ENCODE measurements at regions not wholly inside any gene's neighbourhood (a gene's known extent, or its start where the extent isn't known, plus 50 kb on each side); places are given as distances from the start of the nearest gene placed in this dataset.

DNA sequence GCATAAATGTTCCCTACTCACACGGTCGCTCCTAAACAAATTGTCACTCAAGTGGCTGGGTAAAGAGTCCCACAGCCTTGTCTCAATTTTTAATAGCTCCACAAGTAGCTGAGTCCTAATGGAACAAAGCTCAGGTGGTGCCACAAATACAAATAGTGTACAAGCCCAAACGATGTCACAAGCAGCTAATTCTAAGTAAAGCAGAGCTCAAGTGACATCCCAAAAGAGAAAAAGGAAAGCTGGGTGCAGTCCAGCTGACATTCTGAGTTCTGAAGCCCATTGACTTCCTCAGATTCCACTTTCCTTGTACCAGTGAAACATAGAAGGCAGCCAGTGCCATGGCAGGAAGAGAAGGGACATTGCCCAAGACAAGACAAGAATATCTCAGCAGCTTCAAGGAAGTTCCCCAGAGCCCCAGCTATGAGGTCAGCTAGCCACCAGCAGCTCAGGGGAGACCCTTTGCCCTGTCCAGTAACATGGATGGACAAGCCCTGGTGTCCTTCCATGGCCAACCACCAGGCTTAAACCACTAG is 231.2 kb upstream of the SGCD start:
- DNase-seq: no peak

DNA sequence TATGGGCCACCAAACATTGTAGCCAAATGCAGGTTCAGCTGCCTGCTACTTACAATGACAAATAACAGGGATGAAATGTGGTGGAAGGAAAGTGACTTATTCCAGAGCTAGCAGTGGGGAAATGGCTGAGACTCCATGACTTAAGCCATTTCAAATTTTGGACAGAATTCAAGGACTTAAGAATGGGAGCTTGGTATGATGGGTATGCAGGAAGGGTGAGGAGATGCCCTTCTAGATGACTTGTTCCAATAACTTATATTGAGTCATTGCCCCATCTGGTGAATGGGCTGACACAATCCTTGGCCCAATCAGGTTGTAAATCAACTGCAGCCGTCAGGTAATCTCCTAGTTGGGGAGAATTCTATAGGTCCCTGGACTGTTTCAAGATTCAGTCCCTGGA is 230.7 kb upstream of the SGCD start:
- DNase-seq: no peak

DNA sequence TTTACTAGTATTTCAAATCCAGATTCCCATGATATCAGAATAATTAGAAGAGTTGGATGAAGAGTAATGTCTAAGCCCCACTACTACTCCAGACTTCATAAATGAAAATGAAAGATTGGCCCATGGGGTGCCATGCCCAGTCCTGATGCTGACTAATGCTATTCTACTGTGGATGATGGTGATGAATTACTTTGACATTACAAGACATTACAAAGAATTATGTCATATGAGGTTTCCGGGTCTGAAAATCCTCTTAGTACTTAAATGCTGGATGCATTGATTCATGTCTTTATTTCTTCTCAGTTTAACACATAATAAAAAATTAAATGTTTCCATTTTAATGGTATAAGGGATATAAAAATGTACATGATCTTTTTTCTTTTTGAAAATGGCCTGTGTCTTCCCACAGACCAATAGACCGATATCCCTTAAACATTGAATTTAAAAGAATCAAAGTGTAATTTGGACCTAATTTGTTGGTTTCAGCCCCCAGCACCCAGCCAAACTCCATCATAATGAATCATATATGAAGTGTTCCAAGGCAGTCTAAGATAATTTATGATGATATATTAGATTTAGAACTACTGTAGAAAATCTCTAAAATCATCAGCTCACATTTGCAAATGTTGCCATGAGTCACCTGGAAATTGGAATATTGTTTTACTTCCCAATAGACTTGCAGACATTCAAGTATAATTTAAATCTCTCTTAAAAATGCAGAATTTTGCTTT is 223.6 kb upstream of the SGCD start:
- no peak for DNase-seq

DNA sequence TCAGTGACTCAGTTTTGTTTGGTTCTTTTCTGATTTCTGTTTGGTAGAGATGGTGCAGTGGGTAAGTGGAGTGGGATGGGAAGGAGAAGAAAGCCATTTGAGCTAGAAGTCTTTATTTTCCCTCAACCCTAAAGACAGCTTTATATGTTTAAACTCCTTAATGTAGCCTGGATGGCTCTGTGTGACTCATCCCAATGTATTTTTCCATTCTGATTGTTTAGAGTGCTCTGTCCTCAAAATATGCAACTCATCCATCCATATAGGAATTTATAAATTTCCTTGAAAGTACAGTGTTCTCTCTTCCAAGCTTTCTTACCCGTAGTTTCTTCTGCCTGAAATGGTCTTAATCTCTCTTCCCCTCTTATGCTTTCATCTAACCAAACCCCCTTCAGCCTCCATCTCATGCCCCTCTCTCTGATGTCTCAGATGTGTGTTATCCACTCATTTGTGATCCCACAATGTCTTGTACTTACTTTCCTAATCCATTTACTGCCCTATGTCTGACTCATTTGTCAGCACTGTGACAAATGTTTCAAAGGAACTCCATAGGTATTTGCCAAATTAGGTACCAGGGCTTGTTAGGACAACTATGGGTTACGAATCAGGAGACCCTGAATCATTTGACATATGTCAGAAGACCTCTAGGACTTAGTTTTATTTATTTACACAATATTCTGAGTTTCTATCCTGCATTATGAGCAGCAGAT is 217.5 kb upstream of the SGCD start:
- DNase-seq: no peak

DNA sequence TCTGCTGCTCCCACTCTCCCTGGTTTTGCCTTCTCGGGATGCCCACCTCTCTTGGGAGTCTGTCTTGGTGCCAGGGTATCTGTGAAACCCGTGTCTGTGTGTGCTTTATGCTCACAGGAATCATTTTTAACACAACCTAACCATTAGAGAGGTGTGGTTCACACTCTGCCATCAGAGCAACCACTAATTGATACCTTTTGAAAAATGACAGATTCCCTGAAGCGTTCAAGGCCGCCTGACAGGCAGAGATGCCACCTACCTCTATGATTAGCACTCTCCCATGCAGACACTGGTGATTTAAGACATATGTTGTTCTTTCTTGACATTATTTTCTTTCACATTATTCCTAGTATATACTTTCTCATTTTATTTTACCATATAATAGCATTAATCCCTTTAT is 207.3 kb upstream of the SGCD start:
- no peak for DNase-seq

DNA sequence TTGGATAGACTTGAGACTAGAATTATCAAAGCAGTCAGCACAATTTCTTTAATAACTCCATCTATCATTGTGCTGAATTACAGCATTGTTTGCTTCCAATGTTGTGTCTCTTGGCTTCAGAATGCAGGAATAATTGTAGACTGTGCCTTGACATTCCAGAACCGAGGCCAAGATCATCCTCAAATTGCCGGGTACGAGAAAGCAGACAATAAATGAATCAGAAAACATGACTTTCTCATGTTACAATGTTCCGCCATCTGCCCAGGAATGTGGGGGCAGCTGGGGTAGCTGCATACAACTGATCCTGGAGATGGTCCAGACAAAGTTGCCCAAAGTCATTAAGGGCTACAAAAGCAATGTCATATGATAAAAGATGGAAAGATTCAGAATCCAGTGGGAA is 206.2 kb upstream of the SGCD start:
- no peak for DNase-seq

DNA sequence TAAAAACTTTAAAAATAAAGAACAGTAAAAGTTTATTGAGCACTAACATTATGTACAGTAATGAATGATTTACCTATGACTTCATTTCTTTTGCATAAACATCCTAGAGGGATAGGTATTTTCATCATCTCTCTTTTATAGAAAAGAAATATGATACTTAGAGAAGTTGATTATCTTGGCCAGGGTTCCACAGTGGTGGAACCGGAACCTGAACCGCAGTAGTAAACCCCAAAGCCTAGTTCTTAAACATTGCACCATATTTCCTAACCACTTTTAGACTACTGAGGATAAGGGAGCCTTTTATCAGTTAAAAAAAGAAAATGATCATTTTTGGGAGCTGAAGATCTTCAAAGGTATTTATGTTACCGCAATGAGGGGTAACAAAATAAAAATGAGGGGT is 205.7 kb upstream of the SGCD start:
- DNase-seq: no peak

DNA sequence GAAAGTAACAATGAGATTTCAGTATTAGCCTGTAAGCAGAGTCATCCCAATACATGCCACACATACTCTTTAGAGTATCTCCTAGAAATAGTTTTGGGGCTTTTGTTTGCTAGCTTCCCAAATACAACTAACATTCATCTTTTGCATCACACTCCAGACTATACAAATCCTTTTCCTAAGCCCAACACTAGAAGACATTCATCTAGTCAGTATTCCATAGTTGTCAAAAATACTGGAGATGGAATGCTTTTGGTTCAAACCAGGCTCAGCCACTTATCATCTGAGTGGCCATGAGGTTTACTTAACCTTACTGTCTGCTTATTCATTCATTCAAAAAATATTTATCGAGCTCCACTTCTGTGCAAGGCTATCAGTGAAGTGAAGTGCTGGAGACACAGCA is 205.1 kb upstream of the SGCD start:
- no peak for DNase-seq

DNA sequence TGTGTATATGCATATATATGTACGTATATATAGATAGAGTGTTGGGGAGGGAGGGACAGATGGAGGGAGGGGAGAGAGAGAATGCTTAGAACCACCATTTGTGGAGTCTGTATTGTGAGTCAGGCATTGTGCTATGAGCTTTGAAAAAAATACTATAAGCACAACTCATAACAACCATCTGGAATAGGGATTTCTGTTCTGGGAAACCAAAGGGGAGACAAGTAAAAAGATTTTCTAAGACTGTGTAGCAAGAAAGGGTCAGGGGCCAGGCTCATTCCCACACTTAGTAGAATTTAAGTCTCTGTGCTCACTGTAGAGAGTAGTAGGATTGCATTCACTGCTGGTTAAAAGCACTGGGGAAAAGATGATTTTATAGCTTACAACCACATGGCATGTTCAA is 202.3 kb upstream of the SGCD start:
- DNase-seq: no peak

DNA sequence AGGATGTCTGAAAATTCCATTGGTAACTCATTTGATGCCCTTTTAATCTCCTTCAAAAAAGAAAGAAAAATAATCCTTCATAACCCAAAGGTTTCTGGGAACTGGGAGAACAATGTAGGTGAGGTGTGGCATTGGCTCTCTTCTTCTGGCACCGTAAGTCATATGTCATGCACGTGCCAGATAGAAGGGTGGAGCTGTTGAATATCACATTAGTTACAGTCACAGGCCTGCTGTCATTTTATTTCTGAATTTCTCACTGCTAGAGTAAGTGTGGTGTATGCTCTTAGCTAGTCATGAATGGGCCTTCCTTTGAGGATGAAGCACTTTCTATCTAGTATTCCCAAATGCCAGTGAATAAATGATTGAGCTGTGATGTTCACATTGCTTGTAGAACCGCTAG is 201.8 kb upstream of the SGCD start:
- no peak for DNase-seq

DNA sequence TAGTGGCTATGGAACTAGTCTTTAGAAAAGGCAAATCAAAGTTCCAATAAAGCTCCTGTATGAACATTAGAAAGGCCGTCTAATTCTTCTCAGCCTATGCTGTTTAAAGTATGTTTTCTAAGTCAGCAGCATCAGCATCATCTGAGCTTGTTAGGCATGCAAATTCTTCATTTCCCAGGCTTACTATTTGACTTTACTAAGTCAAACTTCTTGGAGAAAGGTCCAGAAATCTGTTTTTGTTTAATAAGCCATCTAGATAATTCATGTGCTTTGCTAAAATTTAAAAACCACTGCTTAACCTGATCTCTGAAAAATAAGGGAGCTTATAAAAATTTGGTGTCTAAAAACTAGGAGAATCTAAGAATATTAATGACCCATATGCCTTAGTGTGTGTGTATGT is 200.2 kb upstream of the SGCD start:
- DNase-seq: no peak

DNA sequence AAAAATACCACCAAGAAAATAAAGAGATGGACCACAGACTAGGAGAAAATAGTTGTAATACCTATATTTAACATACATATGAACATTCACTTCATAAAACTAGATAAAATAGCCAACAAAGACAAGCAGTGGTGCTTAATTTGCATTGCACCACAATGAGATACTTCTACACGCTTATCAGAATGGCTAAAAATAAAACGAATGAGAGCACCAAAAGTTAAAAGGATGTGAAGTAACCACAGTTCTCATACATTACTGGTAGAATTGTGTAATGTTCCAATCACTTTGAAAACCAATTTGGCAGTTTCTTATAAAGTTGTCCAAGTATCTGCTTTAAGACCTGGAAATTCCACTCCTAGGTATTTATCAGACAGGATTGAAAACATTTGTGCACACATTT is 198.9 kb upstream of the SGCD start:
- no peak for DNase-seq

DNA sequence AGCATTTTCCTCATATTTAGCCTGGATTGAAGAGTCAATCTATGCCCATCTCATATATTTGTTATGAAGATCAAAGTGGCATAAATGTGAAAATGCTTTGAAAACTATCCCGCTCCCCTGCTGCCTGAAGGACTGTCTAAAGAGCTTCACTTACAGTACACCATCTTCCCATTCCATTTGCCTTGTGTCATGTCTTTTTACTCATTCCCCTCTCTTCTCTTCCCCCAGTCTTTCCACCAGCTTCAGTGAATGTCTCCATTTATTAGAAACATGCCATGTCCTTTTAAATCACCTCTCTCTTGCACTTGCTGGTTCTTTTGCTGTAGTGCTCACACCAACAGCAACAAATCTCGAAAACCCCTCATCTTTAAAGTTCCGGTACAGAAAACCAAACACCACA is 192.7 kb upstream of the SGCD start:
- no peak for DNase-seq

DNA sequence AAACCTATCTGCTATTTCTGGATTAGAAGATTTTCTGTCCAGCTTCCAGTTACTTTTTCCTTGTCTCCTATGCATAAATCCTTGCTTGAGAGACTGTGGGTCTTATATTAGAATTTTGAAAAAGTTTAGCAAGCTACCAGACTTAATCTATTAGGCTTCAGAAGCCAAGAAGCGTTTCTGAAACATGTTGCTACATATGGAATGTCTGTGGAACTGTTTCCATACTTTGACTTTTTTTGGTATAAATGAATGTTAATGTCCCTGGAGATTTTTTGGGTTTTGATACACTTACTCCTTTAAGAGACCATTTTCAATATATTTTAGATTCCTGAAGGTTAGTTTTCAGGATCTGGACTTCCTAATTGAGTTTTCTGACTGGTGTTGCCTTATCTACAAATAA is 191.4 kb upstream of the SGCD start:
- no peak for DNase-seq

DNA sequence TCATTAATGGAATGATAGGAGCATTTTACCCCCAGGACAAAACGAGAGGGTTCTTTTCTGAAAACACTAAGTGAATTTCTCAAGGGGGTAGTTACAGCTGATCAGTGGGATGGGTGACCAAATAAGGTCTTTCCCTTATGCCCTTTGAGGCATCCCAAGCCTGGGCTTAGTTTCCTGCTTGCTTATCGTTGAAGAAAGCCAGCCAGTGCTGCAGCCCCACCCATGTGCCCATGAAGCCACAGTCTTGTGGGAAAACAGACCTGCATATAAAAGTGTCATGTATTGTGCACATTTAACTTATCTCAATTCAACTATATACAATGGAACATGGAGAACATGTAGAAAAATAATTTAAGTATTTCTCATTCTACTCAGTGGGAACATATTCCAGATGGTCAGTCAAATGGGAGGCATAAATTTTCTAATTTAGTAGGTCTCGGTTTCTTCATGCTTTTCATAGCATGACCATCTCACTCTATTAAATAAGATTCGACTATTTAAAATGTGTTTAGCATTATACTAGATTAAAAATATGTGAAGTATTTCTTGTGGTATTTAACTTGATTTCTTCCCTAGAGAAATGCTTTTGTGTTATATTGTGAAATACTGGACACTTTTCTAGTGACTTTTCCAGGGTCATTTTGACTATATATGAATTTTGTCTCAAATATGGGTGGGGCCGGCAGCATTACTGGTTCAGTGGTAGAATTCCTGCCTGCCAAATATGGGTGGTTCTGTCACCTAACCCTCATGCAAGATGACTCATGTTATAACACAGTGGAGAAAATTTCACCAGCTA is 189.7 kb upstream of the SGCD start:
- no peak for DNase-seq

DNA sequence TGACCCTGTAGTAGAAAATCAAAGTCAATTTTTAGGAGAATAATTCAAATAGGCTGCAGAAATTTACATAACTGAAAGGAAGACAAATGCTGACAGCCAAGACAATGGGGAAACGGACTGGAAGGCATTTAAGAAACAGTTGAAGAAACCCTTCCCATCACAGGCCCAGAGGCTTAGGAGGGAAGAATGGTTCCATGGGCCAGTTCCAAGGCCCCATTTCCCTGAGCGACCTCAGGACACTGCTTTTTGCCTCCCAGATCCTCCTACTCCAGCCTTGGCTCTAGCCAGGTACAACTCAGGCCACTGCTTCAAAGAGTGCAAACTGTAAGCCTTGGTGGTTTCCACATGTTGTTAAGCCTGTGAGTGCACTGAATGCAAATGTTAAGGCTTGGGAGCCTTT is 184.1 kb upstream of the SGCD start:
- DNase-seq: no peak

DNA sequence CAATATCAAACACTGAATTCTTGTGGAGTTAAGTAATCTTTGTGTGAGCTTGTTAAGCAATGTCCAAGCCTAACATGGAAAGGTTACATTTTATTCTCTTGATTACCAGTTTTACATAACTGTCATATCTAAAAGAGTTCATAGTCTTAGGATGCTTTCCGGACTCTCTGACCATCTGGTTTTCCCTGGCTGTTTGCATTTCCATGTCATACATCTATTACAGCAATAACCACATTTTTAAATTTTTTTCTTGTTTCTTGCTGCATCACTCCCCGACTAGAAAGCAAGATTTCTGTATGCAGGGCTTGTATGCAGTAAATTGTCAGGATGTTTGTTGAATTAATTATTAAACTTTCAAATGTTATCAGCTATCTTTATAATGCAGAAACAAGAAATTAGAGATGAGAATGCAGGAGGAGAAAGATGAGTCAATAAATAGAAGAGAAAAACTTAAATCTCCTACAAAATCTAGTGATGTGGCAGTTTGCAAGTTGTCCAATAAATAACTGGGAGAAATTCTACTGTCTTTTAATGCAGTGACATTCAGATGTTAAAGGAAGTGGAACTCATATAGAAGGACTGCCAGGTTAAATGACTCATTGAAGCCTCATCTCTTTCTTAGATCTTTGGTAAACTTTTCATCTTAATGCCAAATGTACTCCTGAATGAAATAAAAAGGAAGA is 179.6 kb upstream of the SGCD start:
- no peak for DNase-seq

DNA sequence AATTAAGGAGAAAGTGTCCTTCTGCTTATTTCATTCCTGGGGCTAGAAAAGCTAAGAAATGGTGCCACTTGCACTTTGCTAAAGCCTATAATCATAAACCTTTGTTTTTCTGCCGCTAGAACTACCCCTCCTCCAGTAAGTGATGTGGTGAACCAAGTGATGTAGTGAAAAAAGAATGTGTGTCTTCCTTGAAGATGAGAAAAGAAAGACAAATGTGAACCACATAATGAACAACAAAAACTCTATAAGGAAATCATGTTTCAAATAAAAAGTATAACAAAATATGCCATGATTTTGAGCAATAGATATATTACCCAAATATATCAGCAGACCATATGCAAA is 179.0 kb upstream of the SGCD start:
- no peak for DNase-seq

DNA sequence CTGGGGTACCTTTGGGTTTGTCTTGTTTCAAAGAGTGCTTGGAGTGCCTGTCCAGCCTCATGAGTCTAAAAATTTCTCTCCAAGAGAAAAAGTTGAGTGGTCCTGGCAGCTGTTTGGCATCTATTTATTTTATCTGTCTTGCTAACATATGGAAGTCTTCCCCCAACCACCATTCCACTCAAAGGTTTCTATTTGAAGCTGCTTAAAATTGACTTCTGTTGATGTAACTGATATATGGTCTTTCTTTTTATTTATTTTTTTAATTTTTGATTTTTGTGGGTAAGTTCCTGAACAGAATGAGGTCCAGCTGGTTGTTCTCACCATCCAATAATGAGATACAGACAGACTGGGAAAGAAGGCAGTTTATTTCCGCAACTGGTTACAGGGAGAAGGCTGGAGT is 178.7 kb upstream of the SGCD start:
- DNase-seq: no peak

DNA sequence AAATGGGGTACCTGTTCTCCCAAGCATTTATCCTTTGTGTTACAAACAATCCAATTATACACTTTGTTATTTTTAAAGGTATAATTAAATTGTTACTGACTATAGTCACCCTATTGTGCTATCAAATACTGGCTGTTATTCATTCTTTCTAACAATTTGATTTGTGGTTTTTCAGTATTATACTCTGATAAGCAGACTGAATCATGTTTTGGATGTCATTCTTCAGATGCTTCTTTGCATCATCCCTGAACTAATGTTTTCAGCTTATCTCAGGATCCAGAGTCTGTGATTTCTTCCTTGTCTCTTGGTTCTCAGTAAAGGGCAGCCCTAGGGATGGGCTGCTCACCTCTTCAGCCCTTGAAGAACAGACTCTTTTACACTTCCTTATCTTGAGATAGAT is 177.8 kb upstream of the SGCD start:
- DNase-seq: no peak

DNA sequence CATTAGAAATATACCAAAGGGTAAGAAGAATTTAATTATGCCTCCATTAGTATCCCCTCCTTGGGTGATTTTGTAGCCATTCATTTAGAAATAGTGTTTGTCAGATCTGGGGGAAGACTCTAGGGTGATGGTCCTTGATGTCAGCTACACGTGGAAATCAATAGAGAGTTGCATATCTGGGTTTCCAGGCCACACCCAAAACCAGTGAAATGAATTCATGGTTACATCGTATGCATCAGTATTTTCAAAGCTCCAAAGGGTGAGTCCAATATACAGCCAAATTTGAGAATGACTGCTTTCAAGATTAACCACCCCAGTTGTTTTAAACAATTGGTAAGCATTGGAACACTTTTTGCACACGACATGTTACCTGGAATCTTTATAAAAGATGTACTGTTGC is 173.4 kb upstream of the SGCD start:
- no peak for DNase-seq

DNA sequence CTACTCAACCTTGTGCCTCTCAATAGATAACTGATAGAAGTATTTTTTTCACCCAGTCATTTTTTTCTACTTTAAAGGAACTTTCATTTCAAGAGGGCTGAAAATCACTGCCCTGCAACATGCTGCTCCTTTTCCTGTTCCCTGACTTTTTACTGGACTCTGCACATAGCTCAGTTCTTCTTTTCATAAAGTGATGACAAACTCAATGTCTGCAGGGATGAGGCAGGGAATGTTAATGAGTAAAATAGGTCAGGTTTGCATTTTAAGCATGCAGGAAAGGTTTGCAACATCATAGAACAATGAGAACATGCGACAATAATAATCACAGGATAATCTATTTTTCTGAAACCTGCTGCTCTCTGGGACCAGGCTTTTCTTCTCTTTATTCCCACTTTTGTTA is 172.2 kb upstream of the SGCD start:
- no peak for DNase-seq

DNA sequence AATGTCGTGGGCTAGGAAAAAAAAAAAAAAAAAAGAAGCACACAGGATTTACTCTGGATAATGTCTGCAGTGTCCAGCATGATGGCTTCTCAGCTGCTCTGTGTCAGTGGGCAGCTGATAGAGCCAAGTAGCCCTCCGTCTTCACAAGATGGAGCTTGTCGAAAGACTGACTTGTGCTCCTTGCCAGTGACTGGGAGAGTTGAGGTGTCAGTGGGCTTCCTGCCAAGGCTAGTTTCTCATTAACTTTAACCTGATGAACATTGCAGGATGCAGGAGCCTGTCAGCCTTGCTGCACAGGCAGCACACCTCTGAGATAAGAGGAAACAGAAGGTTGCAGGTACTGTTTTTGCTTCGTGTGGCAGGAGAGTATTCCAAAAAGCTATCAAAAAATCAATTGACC is 171.4 kb upstream of the SGCD start:
- no peak for DNase-seq

DNA sequence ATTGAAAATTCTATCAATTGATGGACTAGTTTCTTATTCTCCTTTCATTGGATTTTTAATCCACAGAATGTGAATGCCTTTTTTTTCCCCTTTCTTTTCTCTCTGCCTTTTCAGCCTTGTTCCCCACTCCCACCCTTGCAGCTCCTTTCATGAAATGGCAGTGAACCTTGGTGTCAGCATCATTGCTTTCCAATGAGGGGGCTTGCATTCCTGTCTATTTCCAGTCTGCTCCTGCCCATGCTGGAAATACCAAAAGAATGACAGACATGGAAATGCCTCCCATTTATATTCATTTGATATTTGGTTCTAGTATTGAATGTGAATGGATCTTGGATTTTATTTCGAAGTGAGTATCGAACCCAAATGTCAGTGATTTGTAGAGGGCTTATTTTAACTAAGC is 162.7 kb upstream of the SGCD start:
- no peak for DNase-seq

All from stimulated activated CD8-positive, alpha-beta memory T cell treated with anti-CD3 and anti-CD28 coated beads, Interleukin-4, amount 100 ng/mL, for 48 hours (primary cell).